ENCODE measurements at regions not wholly inside any gene's neighbourhood (a gene's known extent, or its start where the extent isn't known, plus 50 kb on each side); places are given as distances from the start of the nearest gene placed in this dataset.

- Histone ChIP-seq H3K36me3 (ENCODE audit: control insufficient read depth, insufficient read depth, low read length) (no peaks in the 10 kb centered on the region), H3K4me1 (ENCODE audit: control insufficient read depth, insufficient read depth, low read length) (peaks cover 18% of the 10 kb centered on the region), H3K27ac (ENCODE audit: low read depth, low read length) (no peak overlapping the region), H3K4me3 (ENCODE audit: low read length) (no peak overlapping the region), H3K27me3 (ENCODE audit: control insufficient read depth, insufficient read depth, low read length, poor library complexity, severe bottlenecking) (no peaks in the 10 kb centered on the region), H3K9me3 (ENCODE audit: control insufficient read depth, low read length) (no peaks in the 10 kb centered on the region), H3K9ac (ENCODE audit: extremely low read depth, low read length, poor library complexity, severe bottlenecking) (no peak overlapping the region)
- Mint-ChIP-seq H3K27me3 (ENCODE audit: insufficient read depth) (peaks cover 19% of the 10 kb centered on the region), H3K4me3 (no peak overlapping the region), H3K27ac (no peak overlapping the region), H3K9me3 (peaks cover 5% of the 10 kb centered on the region), H3K36me3 (ENCODE audit: low read depth) (no peaks in the 10 kb centered on the region), H3K4me1 (peaks cover 30% of the 10 kb centered on the region)
- TF ChIP-seq CTCF (conservative IDR thresholded peaks at IDR 0.05) = no peak
- WGBS, 2 experiments (ENCODE audit: insufficient coverage in 1 of 2, insufficient read length in 1 of 2) = 83% methylated on average over 1 of the region's 1 CpG; no CpG with 5 or more reads in 1 of the 2 experiments
- DNase-seq = no peak
Observed at GRCh38 chr15:93831641-93832040, 399.7 kb upstream of the MCTP2 start.

- no peaks in the 10 kb centered on the region for H3K9me3 ChIP-seq (ENCODE audit: control insufficient read depth, low read length)
- peak overlapping the region; percentile 27 for H3K27ac ChIP-seq (ENCODE audit: low read depth, low read length)
- H3K4me3 ChIP-seq (ENCODE audit: low read length) = peak overlapping the region; percentile 10
- H3K27me3 ChIP-seq (ENCODE audit: control insufficient read depth, insufficient read depth, low read length, poor library complexity, severe bottlenecking) = no peaks in the 10 kb centered on the region
- H3K9ac ChIP-seq (ENCODE audit: extremely low read depth, low read length, poor library complexity, severe bottlenecking) = peak overlapping the region; percentile 14
- Mint-ChIP-seq H3K4me3 (no peak overlapping the region), H3K27me3 (ENCODE audit: insufficient read depth) (peaks cover 19% of the 10 kb centered on the region), H3K36me3 (ENCODE audit: low read depth) (no peaks in the 10 kb centered on the region), H3K9me3 (no peaks in the 10 kb centered on the region), H3K27ac (peak overlapping the region; percentile 75), H3K4me1 (peaks cover 36% of the 10 kb centered on the region)
- peaks cover 18% of the 10 kb centered on the region for H3K4me1 ChIP-seq (ENCODE audit: control insufficient read depth, insufficient read depth, low read length)
- TF ChIP-seq CTCF (conservative IDR thresholded peaks at IDR 0.05) = no peak
- H3K36me3 ChIP-seq (ENCODE audit: control insufficient read depth, insufficient read depth, low read length) = no peaks in the 10 kb centered on the region
- whole genome bisulfite sequencing, 2 experiments (ENCODE audit: insufficient coverage in 1 of 2, insufficient read length in 1 of 2) = 86 to 91% methylated on average over 1 to 2 of the region's 2 CpGs
- DNase-seq = no peak
Observed at GRCh38 chr15:93830221-93831080, 400.9 kb upstream of the MCTP2 start.

GRCh38 chr15:93829115-93829870 is 402.1 kb upstream of the MCTP2 start:
- no peak for TF ChIP-seq CTCF (conservative IDR thresholded peaks at IDR 0.05)
- no peaks in the 10 kb centered on the region for H3K27me3 ChIP-seq (ENCODE audit: control insufficient read depth, insufficient read depth, low read length, poor library complexity, severe bottlenecking)
- Mint-ChIP-seq H3K36me3 (ENCODE audit: low read depth) (no peaks in the 10 kb centered on the region), H3K9me3 (no peaks in the 10 kb centered on the region), H3K4me1 (peaks cover 36% of the 10 kb centered on the region), H3K27me3 (ENCODE audit: insufficient read depth) (peaks cover 26% of the 10 kb centered on the region), H3K4me3 (no peak overlapping the region), H3K27ac (peak overlapping the region; percentile 75)
- no peaks in the 10 kb centered on the region for H3K36me3 ChIP-seq (ENCODE audit: control insufficient read depth, insufficient read depth, low read length)
- no peak overlapping the region for H3K9ac ChIP-seq (ENCODE audit: extremely low read depth, low read length, poor library complexity, severe bottlenecking)
- H3K4me3 ChIP-seq (ENCODE audit: low read length) = no peak overlapping the region
- peaks cover 18% of the 10 kb centered on the region for H3K4me1 ChIP-seq (ENCODE audit: control insufficient read depth, insufficient read depth, low read length)
- 72 to 78% methylated on average over 9 to 10 of the region's 10 CpGs for WGBS, 2 experiments (ENCODE audit: insufficient coverage in 1 of 2, insufficient read length in 1 of 2)
- no peaks in the 10 kb centered on the region for H3K9me3 ChIP-seq (ENCODE audit: control insufficient read depth, low read length)
- DNase-seq = peak; percentile 85
- H3K27ac ChIP-seq (ENCODE audit: low read depth, low read length) = no peak overlapping the region

Measured in endodermal cell (in vitro differentiated cells).